IMR-90 (cell line): ENCODE measurements at regions not wholly inside any gene's neighbourhood (a gene's known extent, or its start where the extent isn't known, plus 50 kb on each side); places are given as distances from the start of the nearest gene placed in this dataset.

Experiments
- ATAC-seq: fragments of 200-7000 bp; cut with Tn5 transposase; 2 replicates; pipeline ENCODE4 v1.9.1; 2020; ENCODE audit warnings: low read depth, mild to moderate bottlenecking, moderate library complexity
- BruUV-seq: library from RNA; stranded (reverse); fragments of 400-500 nt; replicated peaks from 2 replicates; lab custom pipeline; 2021; lab: Mats Ljungman, UMichigan
- CTCF ChIA-PET: fragments of 300-600 bp; formaldehyde crosslinking; extraction: SDS; loops from one replicate; lab custom pipeline; 2021; ENCODE audit warnings: antibody characterized with exemption; lab: Yijun Ruan, JAX
- POLR2A ChIA-PET: fragments of 300-600 bp; sonication (Branson Sonifier 250); formaldehyde crosslinking; loops from one replicate; lab custom pipeline; 2022; ENCODE audit warnings: antibody characterized with exemption; ENCODE audit not compliant: unreplicated experiment; lab: Charles Lee
- DNase-seq: peaks from one replicate; pipeline ENCODE4 v3.0.0; 2013
- H2AFZ ChIP-seq: replicated peaks from 2 replicates; pipeline ENCODE3; 2013; ENCODE audit warnings: low read length, mild to moderate bottlenecking; ENCODE audit not compliant: poor library complexity
- H2AK5ac ChIP-seq: 2 replicates; pipeline ENCODE4 v1.6.1; 2013; ENCODE audit warnings: low read depth, low read length, inconsistent platforms
- H2AK9ac ChIP-seq: replicated peaks from 2 replicates; pipeline ENCODE3; 2013; ENCODE audit warnings: mild to moderate bottlenecking, low read depth, low read length, moderate library complexity; ENCODE audit not compliant: poor library complexity
- H2BK120ac ChIP-seq: 2 replicates; pipeline ENCODE4 v1.6.1; 2013; ENCODE audit warnings: low read depth, low read length, inconsistent platforms
- H2BK15ac ChIP-seq: 3 replicates; pipeline ENCODE4 v1.6.1; 2013; ENCODE audit warnings: low read depth, low read length, inconsistent platforms
- H2BK20ac ChIP-seq: 2 replicates; pipeline ENCODE4 v1.6.1; 2013; ENCODE audit warnings: low read depth, mild to moderate bottlenecking, inconsistent platforms, low read length, moderate library complexity
- H2BK5ac ChIP-seq: 2 replicates; pipeline ENCODE4 v1.6.1; 2013; ENCODE audit warnings: mild to moderate bottlenecking, low read depth, low read length, inconsistent platforms; ENCODE audit not compliant: poor library complexity, severe bottlenecking
- H3K14ac ChIP-seq: replicated peaks from 2 replicates; pipeline ENCODE4 v1.6.1; 2013; ENCODE audit warnings: low read depth, low read length, inconsistent platforms
- H3K18ac ChIP-seq: 2 replicates; pipeline ENCODE4 v1.6.1; 2013; ENCODE audit warnings: low read depth, low read length, control low read depth
- H3K23ac ChIP-seq: 2 replicates; pipeline ENCODE4 v1.6.1; 2013; ENCODE audit warnings: low read depth, low read length, inconsistent platforms
- H3K27ac ChIP-seq: 2 replicates; pipeline ENCODE4 v1.5.1; 2013; ENCODE audit warnings: mild to moderate bottlenecking, control low read depth, low read length; ENCODE audit not compliant: insufficient read depth
- H3K27me3 ChIP-seq: 2 replicates; pipeline ENCODE4 v1.6.1; 2013; ENCODE audit warnings: low read length; ENCODE audit not compliant: control insufficient read depth, insufficient read depth
- H3K36me3 ChIP-seq: 2 replicates; pipeline ENCODE4 v1.6.1; 2013; ENCODE audit warnings: low read length, mixed read lengths; ENCODE audit not compliant: control insufficient read depth, insufficient read depth
- H3K4ac ChIP-seq: 2 replicates; pipeline ENCODE4 v1.6.1; 2013; ENCODE audit warnings: low read depth, low read length, inconsistent platforms
- H3K4me1 ChIP-seq: 2 replicates; pipeline ENCODE4 v1.6.1; 2013; ENCODE audit warnings: low read length, mixed read lengths; ENCODE audit not compliant: control insufficient read depth, insufficient read depth
- H3K4me2 ChIP-seq: 2 replicates; pipeline ENCODE4 v1.6.1; 2013; ENCODE audit warnings: low read depth, mild to moderate bottlenecking, control low read depth, low read length, moderate library complexity
- H3K4me3 ChIP-seq: 2 replicates; pipeline ENCODE4 v1.5.1; 2013; ENCODE audit warnings: low read depth, mild to moderate bottlenecking, control low read depth, low read length, moderate library complexity; ENCODE audit not compliant: insufficient read depth
- H3K56ac ChIP-seq: 2 replicates; pipeline ENCODE4 v1.6.1; 2013; ENCODE audit warnings: low read length, inconsistent platforms; ENCODE audit not compliant: insufficient read depth; ENCODE audit errors: extremely low read depth
- H3K79me1 ChIP-seq, 2 experiments: 2 replicates each; pipeline ENCODE4 v1.6.1; 2013; ENCODE audit warnings: low read length in 2 of 2, inconsistent platforms in 1 of 2, low read depth in 1 of 2
- H3K9ac ChIP-seq: 2 replicates; pipeline ENCODE4 v1.6.1; 2013; ENCODE audit warnings: low read depth, low read length, control low read depth
- H3K9me1 ChIP-seq: 2 replicates; pipeline ENCODE4 v1.6.1; 2013; ENCODE audit warnings: low read length, inconsistent platforms; ENCODE audit not compliant: insufficient read depth
- H3K9me3 ChIP-seq: 2 replicates; pipeline ENCODE4 v1.6.1; 2013; ENCODE audit warnings: low read length; ENCODE audit not compliant: control insufficient read depth, insufficient read depth
- H4K20me1 ChIP-seq: 2 replicates; pipeline ENCODE4 v1.6.1; 2013; ENCODE audit warnings: low read length, inconsistent platforms; ENCODE audit not compliant: insufficient read depth
- H4K5ac ChIP-seq: 2 replicates; pipeline ENCODE4 v1.6.1; 2013; ENCODE audit warnings: mild to moderate bottlenecking, low read depth, low read length, control low read depth
- H4K8ac ChIP-seq, 2 experiments: 2 replicates each; pipeline ENCODE4 v1.6.1; 2013; ENCODE audit warnings: low read depth in 2 of 2, low read length in 2 of 2, control low read depth in 1 of 2, inconsistent platforms in 1 of 2
- H4K91ac ChIP-seq: 2 replicates; pipeline ENCODE4 v1.6.1; 2013; ENCODE audit warnings: low read depth, low read length, inconsistent platforms; ENCODE audit not compliant: insufficient read depth
- BHLHE40 ChIP-seq: fragments of 150-350 bp; IDR thresholded peaks from 2 replicates; pipeline ENCODE4 v1.6.1; 2016; ENCODE audit warnings: mild to moderate bottlenecking, low read depth, low read length
- CEBPB ChIP-seq: IDR thresholded peaks from 2 replicates; pipeline ENCODE4 v1.6.1; 2012; ENCODE audit warnings: low read depth, low read length, improper control_type of control experiment
- CHD1 ChIP-seq: IDR thresholded peaks from 2 replicates; pipeline ENCODE4 v1.6.1; 2012; ENCODE audit warnings: low read depth, low read length, improper control_type of control experiment
- FOS ChIP-seq: fragments of 150-350 bp; IDR thresholded peaks from 2 replicates; pipeline ENCODE4 v1.6.1; 2016; ENCODE audit warnings: low read depth, low read length
- MAZ ChIP-seq: IDR thresholded peaks from 2 replicates; pipeline ENCODE4 v1.6.1; 2012; ENCODE audit warnings: low read depth, mild to moderate bottlenecking, low read length, improper control_type of control experiment, moderate library complexity, borderline replicate concordance
- MXI1 ChIP-seq: IDR thresholded peaks from 2 replicates; pipeline ENCODE4 v1.6.1; 2012; ENCODE audit warnings: low read depth, mild to moderate bottlenecking, low read length, moderate library complexity, borderline replicate concordance
- NFE2L2 ChIP-seq: fragments of 150-350 bp; IDR thresholded peaks from 2 replicates; pipeline ENCODE4 v1.6.1; 2016; ENCODE audit warnings: low read depth, mild to moderate bottlenecking, low read length
- POLR2A ChIP-seq: IDR thresholded peaks from 2 replicates; pipeline ENCODE4 v1.6.1; 2012; ENCODE audit warnings: mild to moderate bottlenecking, low read depth, low read length
- RAD21 ChIP-seq: IDR thresholded peaks from 2 replicates; pipeline ENCODE4 v1.6.1; 2012; ENCODE audit warnings: low read length, improper control_type of control experiment
- RCOR1 ChIP-seq: IDR thresholded peaks from 2 replicates; pipeline ENCODE4 v1.6.1; 2012; ENCODE audit warnings: mild to moderate bottlenecking, low read length, improper control_type of control experiment; ENCODE audit not compliant: insufficient replicate concordance
- RFX5 ChIP-seq: IDR thresholded peaks from 2 replicates; pipeline ENCODE4 v1.8.0; 2012; ENCODE audit warnings: low read depth, mild to moderate bottlenecking, low read length, moderate library complexity
- SMC3 ChIP-seq: fragments of 150-350 bp; IDR thresholded peaks from 2 replicates; pipeline ENCODE4 v1.6.1; 2016; ENCODE audit warnings: low read depth, mild to moderate bottlenecking, antibody characterized with exemption, low read length, moderate library complexity
- WGBS, 2 experiments: methylation state at CpG; one replicate each; pipeline versions ENCODE4 v1.1.5 to v1.1.7; 2013; ENCODE audit warnings: missing lambda C conversion rate in 2 of 2; ENCODE audit not compliant: insufficient read length in 1 of 2; ENCODE audit errors: extremely low coverage in 2 of 2; 5-methylcytosine and 5-hydroxymethylcytosine counted together
- dilution Hi-C: fragments of 300-500 bp; cut with HindIII; formaldehyde crosslinking; loops from one replicate; pipeline ENCODE4 v1.14.3; 2018; ENCODE audit warnings: low sequenced_read_pairs; ENCODE audit not compliant: unreplicated experiment
- in situ Hi-C: fragments of 300-500 bp; cut with MboI; formaldehyde crosslinking; loops from 3 replicates; pipeline ENCODE4 v1.14.3; 2019; ENCODE audit warnings: low sequenced_read_pairs, inconsistent platforms, mixed read lengths
- intact Hi-C: fragments of 100-400 bp; cut with micrococcal nuclease; formaldehyde crosslinking; loops from 2 replicates; pipeline ENCODE4 v1.10.0; 2022
- TF ChIP-seq, protein P1 (sequence below): conservative IDR thresholded peaks from 2 replicates; pipeline ENCODE4 v1.5.1; 2012; ENCODE audit warnings: mild to moderate bottlenecking, low read depth, low read length, improper control_type of control experiment
- TF ChIP-seq, protein P2 (sequence below): fragments of 150-350 bp; IDR thresholded peaks from 2 replicates; pipeline ENCODE4 v1.6.1; 2017; ENCODE audit warnings: mild to moderate bottlenecking, antibody characterized with exemption, low read length, low read depth
- TF ChIP-seq, protein P3 (sequence below): fragments of 150-350 bp; IDR thresholded peaks from 2 replicates; pipeline ENCODE4 v1.6.1; 2016; ENCODE audit warnings: low read depth, mild to moderate bottlenecking, low read length, moderate library complexity, borderline replicate concordance

DNA sequence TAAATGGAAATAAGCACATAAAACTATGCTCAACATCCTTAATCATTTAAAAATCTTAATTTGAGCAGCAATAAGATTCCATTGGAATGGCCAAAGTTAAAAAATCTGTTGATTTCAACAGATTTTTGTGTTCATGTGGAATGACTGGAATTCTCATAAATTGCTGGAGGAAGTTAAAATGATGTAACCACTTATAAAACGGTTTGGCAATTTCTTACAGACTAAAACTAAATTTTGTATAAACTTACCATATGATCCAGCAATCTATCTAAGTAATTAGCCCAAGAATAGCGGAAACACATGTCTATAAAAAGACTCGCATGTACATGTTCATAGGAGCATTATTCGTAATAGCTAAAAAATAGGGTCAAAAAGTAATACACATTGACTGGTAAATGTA is 1713.6 kb downstream of the SI start:
- Histone ChIP-seq H3K4me1 (no peaks in the 10 kb centered on the region), H3K14ac (no peak overlapping the region), H3K9ac (no peak overlapping the region), H2AK5ac (no peak overlapping the region), H3K27me3 (no peaks in the 10 kb centered on the region), H2AK9ac (no peak overlapping the region), H4K91ac (no peak overlapping the region), H4K8ac (no peak overlapping the region), H2BK15ac (no peak overlapping the region), H3K56ac (no peak overlapping the region), H3K4me3 (no peak overlapping the region), H4K20me1 (no peaks in the 10 kb centered on the region), H2BK5ac (no peak overlapping the region), H3K36me3 (no peaks in the 10 kb centered on the region), H4K5ac (no peak overlapping the region), H2BK120ac (no peak overlapping the region), H3K27ac (no peak overlapping the region), H3K79me1 (no peaks in the 10 kb centered on the region), H2AFZ (no peak overlapping the region), H3K9me3 (peaks cover 8% of the 10 kb centered on the region), H3K9me1 (no peaks in the 10 kb centered on the region), H3K4me2 (no peak overlapping the region), H3K23ac (no peak overlapping the region), H3K18ac (no peak overlapping the region), H3K4ac (no peak overlapping the region), H2BK20ac (no peak overlapping the region)
- POLR2A ChIA-PET, result no interaction called here
- in situ Hi-C loops, result no loop called here
- no peak for TF ChIP-seq RCOR1
- TF ChIP-seq MAZ, result no peak
- TF ChIP-seq, protein P1, sequence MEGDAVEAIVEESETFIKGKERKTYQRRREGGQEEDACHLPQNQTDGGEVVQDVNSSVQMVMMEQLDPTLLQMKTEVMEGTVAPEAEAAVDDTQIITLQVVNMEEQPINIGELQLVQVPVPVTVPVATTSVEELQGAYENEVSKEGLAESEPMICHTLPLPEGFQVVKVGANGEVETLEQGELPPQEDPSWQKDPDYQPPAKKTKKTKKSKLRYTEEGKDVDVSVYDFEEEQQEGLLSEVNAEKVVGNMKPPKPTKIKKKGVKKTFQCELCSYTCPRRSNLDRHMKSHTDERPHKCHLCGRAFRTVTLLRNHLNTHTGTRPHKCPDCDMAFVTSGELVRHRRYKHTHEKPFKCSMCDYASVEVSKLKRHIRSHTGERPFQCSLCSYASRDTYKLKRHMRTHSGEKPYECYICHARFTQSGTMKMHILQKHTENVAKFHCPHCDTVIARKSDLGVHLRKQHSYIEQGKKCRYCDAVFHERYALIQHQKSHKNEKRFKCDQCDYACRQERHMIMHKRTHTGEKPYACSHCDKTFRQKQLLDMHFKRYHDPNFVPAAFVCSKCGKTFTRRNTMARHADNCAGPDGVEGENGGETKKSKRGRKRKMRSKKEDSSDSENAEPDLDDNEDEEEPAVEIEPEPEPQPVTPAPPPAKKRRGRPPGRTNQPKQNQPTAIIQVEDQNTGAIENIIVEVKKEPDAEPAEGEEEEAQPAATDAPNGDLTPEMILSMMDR, result no peak
- TF ChIP-seq SMC3, result no peak
- TF ChIP-seq FOS, result no peak
- TF ChIP-seq MXI1, result no peak
- TF ChIP-seq NFE2L2, result no peak
- TF ChIP-seq BHLHE40, result no peak
- no peak for TF ChIP-seq RFX5
- TF ChIP-seq POLR2A, result no peak
- no peak for TF ChIP-seq CHD1
- TF ChIP-seq, protein P2, sequence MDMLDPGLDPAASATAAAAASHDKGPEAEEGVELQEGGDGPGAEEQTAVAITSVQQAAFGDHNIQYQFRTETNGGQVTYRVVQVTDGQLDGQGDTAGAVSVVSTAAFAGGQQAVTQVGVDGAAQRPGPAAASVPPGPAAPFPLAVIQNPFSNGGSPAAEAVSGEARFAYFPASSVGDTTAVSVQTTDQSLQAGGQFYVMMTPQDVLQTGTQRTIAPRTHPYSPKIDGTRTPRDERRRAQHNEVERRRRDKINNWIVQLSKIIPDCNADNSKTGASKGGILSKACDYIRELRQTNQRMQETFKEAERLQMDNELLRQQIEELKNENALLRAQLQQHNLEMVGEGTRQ, result no peak
- TF ChIP-seq RAD21, result no peak
- no peak for TF ChIP-seq CEBPB
- TF ChIP-seq, protein P3, sequence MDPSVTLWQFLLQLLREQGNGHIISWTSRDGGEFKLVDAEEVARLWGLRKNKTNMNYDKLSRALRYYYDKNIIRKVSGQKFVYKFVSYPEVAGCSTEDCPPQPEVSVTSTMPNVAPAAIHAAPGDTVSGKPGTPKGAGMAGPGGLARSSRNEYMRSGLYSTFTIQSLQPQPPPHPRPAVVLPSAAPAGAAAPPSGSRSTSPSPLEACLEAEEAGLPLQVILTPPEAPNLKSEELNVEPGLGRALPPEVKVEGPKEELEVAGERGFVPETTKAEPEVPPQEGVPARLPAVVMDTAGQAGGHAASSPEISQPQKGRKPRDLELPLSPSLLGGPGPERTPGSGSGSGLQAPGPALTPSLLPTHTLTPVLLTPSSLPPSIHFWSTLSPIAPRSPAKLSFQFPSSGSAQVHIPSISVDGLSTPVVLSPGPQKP, result no peak
- no TSS peak for BruUV-seq
- CTCF ChIA-PET, result no interaction called here
- ATAC-seq (no peak), DNase-seq (no peak)
- dilution Hi-C loops, result no loop called here
- intact Hi-C loops, result no loop called here
- WGBS, 2 experiments, result no CpG with 5 or more reads among the region's 4 CpGs
